ENCODE measurements at regions not wholly inside any gene's neighbourhood (a gene's known extent, or its start where the extent isn't known, plus 50 kb on each side); places are given as distances from the start of the nearest gene placed in this dataset.

GRCh38 chr11:15565880-15566279, 451.2 kb downstream of the INSC start:
- TF ChIP-seq, protein P1, sequence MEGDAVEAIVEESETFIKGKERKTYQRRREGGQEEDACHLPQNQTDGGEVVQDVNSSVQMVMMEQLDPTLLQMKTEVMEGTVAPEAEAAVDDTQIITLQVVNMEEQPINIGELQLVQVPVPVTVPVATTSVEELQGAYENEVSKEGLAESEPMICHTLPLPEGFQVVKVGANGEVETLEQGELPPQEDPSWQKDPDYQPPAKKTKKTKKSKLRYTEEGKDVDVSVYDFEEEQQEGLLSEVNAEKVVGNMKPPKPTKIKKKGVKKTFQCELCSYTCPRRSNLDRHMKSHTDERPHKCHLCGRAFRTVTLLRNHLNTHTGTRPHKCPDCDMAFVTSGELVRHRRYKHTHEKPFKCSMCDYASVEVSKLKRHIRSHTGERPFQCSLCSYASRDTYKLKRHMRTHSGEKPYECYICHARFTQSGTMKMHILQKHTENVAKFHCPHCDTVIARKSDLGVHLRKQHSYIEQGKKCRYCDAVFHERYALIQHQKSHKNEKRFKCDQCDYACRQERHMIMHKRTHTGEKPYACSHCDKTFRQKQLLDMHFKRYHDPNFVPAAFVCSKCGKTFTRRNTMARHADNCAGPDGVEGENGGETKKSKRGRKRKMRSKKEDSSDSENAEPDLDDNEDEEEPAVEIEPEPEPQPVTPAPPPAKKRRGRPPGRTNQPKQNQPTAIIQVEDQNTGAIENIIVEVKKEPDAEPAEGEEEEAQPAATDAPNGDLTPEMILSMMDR (IDR thresholded peaks at IDR 0.05): no peak
- TF ChIP-seq POLR2A (IDR thresholded peaks at IDR 0.05): no peak
